T-cell (primary cell): ENCODE measurements at regions not wholly inside any gene's neighbourhood (a gene's known extent, or its start where the extent isn't known, plus 50 kb on each side); places are given as distances from the start of the nearest gene placed in this dataset.

Experiments used
- ATAC-seq, 4 experiments: fragments of 200-7000 bp in 3 of 4; fragments of 150-1000 bp in 1 of 4; cut with Tn5 transposase; replicated peaks in 1 of 4; 1 replicate in 3 of 4; 2 replicates in 1 of 4; pipeline ENCODE4 v1.10.0; 2021; ENCODE audit warnings: moderate library complexity in 3 of 4, mild to moderate bottlenecking in 2 of 4, moderate number of reproducible peaks in 1 of 4
- CTCF ChIA-PET, 2 donors: fragments of 300-600 bp; sonication (Branson Sonifier 250); formaldehyde crosslinking; loops; one replicate each; lab custom pipeline; 2022; ENCODE audit warnings: antibody characterized with exemption in 2 of 2; lab: Charles Lee
- POLR2A ChIA-PET, 2 donors: fragments of 300-600 bp; sonication (Branson Sonifier 250); formaldehyde crosslinking; loops; one replicate each; lab custom pipeline; 2022; ENCODE audit warnings: antibody characterized with exemption in 2 of 2; lab: Charles Lee
- DNase-seq, 35 experiments: peaks; one replicate each; pipeline versions ENCODE4 v3.0.0 to v3.0.0-alpha.2; 2013 to 2023
- H3K27ac ChIP-seq: one replicate; pipeline ENCODE4 v1.5.1; 2013; ENCODE audit warnings: low read length
- H3K27me3 ChIP-seq, 2 experiments: replicated peaks in 1 of 2; 1 replicate in 1 of 2; 2 replicates in 1 of 2; pipeline versions ENCODE4 v1.6.1 to v1.7.0; 2013; ENCODE audit warnings: low read length in 1 of 2, mixed read lengths in 1 of 2; ENCODE audit not compliant: control insufficient read depth in 2 of 2, insufficient read depth in 2 of 2; ENCODE audit errors: extremely low read depth in 1 of 2
- H3K36me3 ChIP-seq, 2 donors: 1 replicate in 1 of 2; 2 replicates in 1 of 2; pipeline versions ENCODE4 v1.6.1 to v1.7.0; 2013; ENCODE audit warnings: low read length in 1 of 2; ENCODE audit not compliant: control insufficient read depth in 2 of 2, insufficient read depth in 1 of 2; ENCODE audit errors: extremely low read depth in 1 of 2
- H3K4me1 ChIP-seq, 2 experiments: 1 replicate in 1 of 2; 2 replicates in 1 of 2; pipeline versions ENCODE4 v1.6.1 to v1.7.0; 2013; ENCODE audit warnings: low read length in 2 of 2, mixed read lengths in 1 of 2; ENCODE audit not compliant: insufficient read depth in 2 of 2, control insufficient read depth in 1 of 2; ENCODE audit errors: extremely low read depth in 1 of 2
- H3K4me3 ChIP-seq, 2 donors: 1 replicate in 1 of 2; 2 replicates in 1 of 2; pipeline versions ENCODE4 v1.5.1 to v1.7.0; 2013; ENCODE audit warnings: mild to moderate bottlenecking in 2 of 2, low read length in 1 of 2, moderate library complexity in 1 of 2; ENCODE audit not compliant: control insufficient read depth in 1 of 2; ENCODE audit errors: extremely low read depth in 1 of 2
- H3K9me3 ChIP-seq: 2 replicates; pipeline ENCODE4 v1.7.0; 2013
- H3K27ac Mint-ChIP-seq, 2 donors: one replicate each; pipeline ENCODE4 v1.8.0; 2020 to 2021; ENCODE audit warnings: mild to moderate bottlenecking in 2 of 2, mixed read lengths in 2 of 2
- H3K27me3 Mint-ChIP-seq, 2 donors: one replicate each; pipeline ENCODE4 v1.8.0; 2021 to 2022; ENCODE audit warnings: mixed read lengths in 2 of 2
- H3K36me3 Mint-ChIP-seq: one replicate; pipeline ENCODE4 v1.8.0; 2021; ENCODE audit warnings: mixed read lengths
- H3K4me1 Mint-ChIP-seq, 3 donors: one replicate each; pipeline ENCODE4 v1.8.0; 2020 to 2022; ENCODE audit warnings: mixed read lengths in 3 of 3, mild to moderate bottlenecking in 1 of 3
- H3K4me3 Mint-ChIP-seq, 3 donors: one replicate each; pipeline ENCODE4 v1.8.0; 2020 to 2022; ENCODE audit warnings: mild to moderate bottlenecking in 3 of 3, mixed read lengths in 3 of 3, moderate library complexity in 3 of 3
- H3K9me3 Mint-ChIP-seq, 3 donors: one replicate each; pipeline ENCODE4 v1.8.0; 2020 to 2022; ENCODE audit warnings: mixed read lengths in 3 of 3
- WGBS: methylation state at CpG from one replicate; pipeline ENCODE4 v1.1.5; 2013; ENCODE audit warnings: missing lambda C conversion rate; ENCODE audit not compliant: insufficient coverage; 5-methylcytosine and 5-hydroxymethylcytosine counted together

DNA sequence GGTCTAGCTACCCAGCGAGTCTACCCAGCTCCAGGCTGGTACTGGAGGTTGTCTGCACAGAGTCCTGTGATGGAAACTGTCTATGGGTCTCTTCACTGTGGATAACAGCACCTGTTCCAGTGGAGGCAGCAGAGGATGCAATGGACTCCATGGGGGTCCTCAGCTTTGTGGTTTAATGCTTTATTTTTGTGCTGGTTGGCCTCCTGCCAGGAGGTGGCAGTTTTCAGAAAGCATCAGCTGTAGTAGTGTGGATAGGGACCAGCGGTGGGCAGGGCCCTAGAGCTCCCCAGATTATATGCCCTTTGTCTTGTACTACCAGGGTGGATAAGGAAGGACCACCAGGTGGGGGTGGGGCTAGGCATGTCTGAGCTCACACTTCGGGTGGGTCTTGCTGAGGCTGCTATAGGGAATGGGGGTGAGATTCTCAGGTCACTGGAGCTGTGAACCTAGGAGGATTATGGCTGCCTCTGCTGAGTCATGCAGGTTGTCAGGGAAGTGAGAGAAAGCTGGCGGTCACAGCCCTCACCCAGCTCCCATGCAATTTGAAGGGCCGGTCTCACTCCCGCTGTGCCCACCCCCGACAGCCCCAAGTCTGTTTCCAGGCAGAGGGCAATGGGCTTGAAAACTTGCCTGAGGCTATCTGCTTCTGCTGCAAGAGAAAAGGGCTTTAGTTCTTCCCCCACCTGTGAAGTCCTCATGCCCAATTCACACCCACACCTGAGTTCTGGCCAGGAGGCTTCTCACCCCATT, 397.1 kb downstream of the TLE1 start:
- no peak overlapping the region for H3K4me3 ChIP-seq
- H3K27me3 ChIP-seq: no peaks in the 10 kb centered on the region
- Mint-ChIP-seq H3K27me3 (no peaks in the 10 kb centered on the region), H3K4me3 (no peak overlapping the region), H3K36me3 (no peaks in the 10 kb centered on the region), H3K4me1 (no peaks in the 10 kb centered on the region), H3K9me3 (peaks cover 14 to 37% (median 19%) of the 10 kb centered on the region in 3 donors), H3K27ac (no peak overlapping the region)
- 89% methylated on average over 7 of the region's 7 CpGs for WGBS
- H3K36me3 ChIP-seq: no peaks in the 10 kb centered on the region
- H3K9me3 ChIP-seq: no peaks in the 10 kb centered on the region
- ATAC-seq (no peak), DNase-seq (no peak)
- ChIA-PET POLR2A (no interaction called here), CTCF (no interaction called here)
- no peak overlapping the region for H3K27ac ChIP-seq
- no peaks in the 10 kb centered on the region for H3K4me1 ChIP-seq

DNA sequence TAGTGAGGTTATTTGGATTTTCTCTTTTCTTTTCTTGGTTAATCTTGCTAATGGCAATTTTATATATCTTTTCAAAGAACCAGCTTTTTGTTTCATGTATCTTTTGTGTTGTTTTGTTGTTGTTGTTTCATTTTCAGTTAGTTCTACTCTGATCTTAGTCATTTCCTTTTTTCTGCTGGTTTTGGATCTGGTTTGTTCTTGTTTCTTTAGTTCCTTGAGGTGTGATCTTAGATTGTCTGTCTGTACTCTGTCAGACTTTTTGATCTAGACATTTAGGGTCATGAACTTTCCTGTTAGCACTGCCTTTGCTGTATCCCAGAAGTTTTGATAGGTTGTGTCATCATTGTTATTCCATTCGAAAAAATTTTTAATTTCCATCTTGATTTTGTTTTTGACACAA, 399.7 kb downstream of the TLE1 start:
- Histone ChIP-seq H3K4me1 (no peaks in the 10 kb centered on the region), H3K4me3 (no peak overlapping the region), H3K27me3 (no peaks in the 10 kb centered on the region), H3K36me3 (no peaks in the 10 kb centered on the region), H3K27ac (no peak overlapping the region), H3K9me3 (no peaks in the 10 kb centered on the region)
- Mint-ChIP-seq H3K27ac (no peak overlapping the region), H3K4me3 (no peak overlapping the region), H3K4me1 (no peaks in the 10 kb centered on the region), H3K9me3 (peaks cover 21 to 50% (median 22%) of the 10 kb centered on the region in 3 donors), H3K36me3 (no peaks in the 10 kb centered on the region), H3K27me3 (no peaks in the 10 kb centered on the region)
- CTCF ChIA-PET: no interaction called here
- ATAC-seq (no peak), DNase-seq (no peak)
- POLR2A ChIA-PET: no interaction called here
- WGBS: no CpG with 5 or more reads among the region's 1 CpG

DNA sequence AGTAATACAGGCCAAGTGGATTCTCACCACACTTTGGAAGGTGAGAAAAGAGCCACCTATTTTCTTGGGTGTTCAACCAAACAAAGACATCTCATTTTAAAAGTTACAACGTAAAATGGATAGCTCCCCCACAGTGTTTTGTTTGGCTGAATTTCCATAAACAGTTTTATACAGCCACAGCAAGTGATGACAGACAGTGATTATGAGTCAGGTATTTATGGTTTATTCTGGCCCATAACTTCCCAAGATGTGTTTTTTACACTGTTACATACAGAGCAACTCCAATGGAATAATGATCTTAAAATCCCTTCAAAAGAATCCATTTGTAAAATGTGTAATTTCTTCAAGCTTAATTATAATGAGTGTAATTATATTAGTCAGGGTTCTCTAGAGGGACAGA, 421.3 kb downstream of the TLE1 start:
- no peaks in the 10 kb centered on the region for H3K4me1 ChIP-seq
- H3K9me3 ChIP-seq: no peaks in the 10 kb centered on the region
- DNase-seq (no peak), ATAC-seq (no peak)
- H3K36me3 ChIP-seq: no peaks in the 10 kb centered on the region
- H3K36me3 Mint-ChIP-seq: no peaks in the 10 kb centered on the region
- no peak overlapping the region for H3K4me3 Mint-ChIP-seq
- no peak overlapping the region for H3K4me3 ChIP-seq
- H3K27ac Mint-ChIP-seq: no peak overlapping the region
- H3K27me3 Mint-ChIP-seq: no peaks in the 10 kb centered on the region
- ChIA-PET CTCF (no interaction called here), POLR2A (no interaction called here)
- peaks cover 3 to 20% (median 8%) of the 10 kb centered on the region in 3 donors for H3K9me3 Mint-ChIP-seq
- no peaks in the 10 kb centered on the region for H3K27me3 ChIP-seq
- H3K4me1 Mint-ChIP-seq: no peaks in the 10 kb centered on the region
- WGBS: no CpG with 5 or more reads among the region's 1 CpG
- H3K27ac ChIP-seq: no peak overlapping the region

GRCh38 chr9:81266674-81267073, 422.7 kb downstream of the TLE1 start:
- ChIA-PET CTCF (no interaction called here), POLR2A (no interaction called here)
- ATAC-seq: no peak
- no peak for DNase-seq
- Mint-ChIP-seq H3K36me3 (no peaks in the 10 kb centered on the region), H3K9me3 (peaks cover 3 to 20% (median 8%) of the 10 kb centered on the region in 3 donors), H3K27me3 (no peaks in the 10 kb centered on the region), H3K4me1 (no peaks in the 10 kb centered on the region), H3K27ac (no peak overlapping the region), H3K4me3 (no peak overlapping the region)
- H3K4me3 ChIP-seq: no peak overlapping the region
- no peaks in the 10 kb centered on the region for H3K27me3 ChIP-seq
- H3K9me3 ChIP-seq: no peaks in the 10 kb centered on the region
- H3K27ac ChIP-seq: no peak overlapping the region
- H3K36me3 ChIP-seq: no peaks in the 10 kb centered on the region
- no peaks in the 10 kb centered on the region for H3K4me1 ChIP-seq

DNA sequence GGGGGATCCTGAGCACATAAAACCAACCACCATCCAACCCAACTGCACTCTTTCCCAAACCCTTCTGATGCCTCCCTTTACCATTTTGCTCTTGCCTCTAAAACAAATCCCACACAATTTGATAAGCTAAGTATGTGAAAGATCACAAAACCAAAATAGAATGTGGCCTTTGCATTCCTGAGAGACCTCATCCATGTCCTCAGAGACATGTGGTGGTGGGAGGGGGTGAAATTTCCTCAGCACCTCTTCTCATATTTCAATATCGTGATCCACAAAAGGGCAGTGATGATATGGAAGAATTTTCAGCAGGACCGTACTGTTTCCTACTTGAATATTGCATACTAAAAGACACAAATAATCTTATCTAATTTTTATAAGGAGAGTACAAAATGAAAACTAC, 423.3 kb downstream of the TLE1 start:
- CTCF ChIA-PET: no interaction called here
- WGBS: no CpG with 5 or more reads among the region's 2 CpGs
- POLR2A ChIA-PET: no interaction called here
- no peak for DNase-seq
- peaks cover 3 to 20% (median 12%) of the 10 kb centered on the region in 3 donors for H3K9me3 Mint-ChIP-seq
- no peak overlapping the region for H3K4me3 Mint-ChIP-seq
- H3K4me1 Mint-ChIP-seq: no peaks in the 10 kb centered on the region
- H3K36me3 Mint-ChIP-seq: no peaks in the 10 kb centered on the region
- no peaks in the 10 kb centered on the region for H3K27me3 Mint-ChIP-seq
- Histone ChIP-seq H3K9me3 (no peaks in the 10 kb centered on the region), H3K4me1 (no peaks in the 10 kb centered on the region), H3K4me3 (no peak overlapping the region), H3K36me3 (no peaks in the 10 kb centered on the region), H3K27me3 (no peaks in the 10 kb centered on the region), H3K27ac (no peak overlapping the region)
- ATAC-seq: no peak
- H3K27ac Mint-ChIP-seq: no peak overlapping the region

GRCh38 chr9:81264516-81264915, 424.8 kb downstream of the TLE1 start:
- Histone ChIP-seq H3K4me1 (no peaks in the 10 kb centered on the region), H3K27me3 (no peaks in the 10 kb centered on the region), H3K9me3 (no peaks in the 10 kb centered on the region), H3K27ac (no peak overlapping the region), H3K4me3 (no peak overlapping the region), H3K36me3 (no peaks in the 10 kb centered on the region)
- Mint-ChIP-seq H3K4me3 (no peak overlapping the region), H3K27me3 (no peaks in the 10 kb centered on the region), H3K9me3 (peaks cover 3 to 20% (median 16%) of the 10 kb centered on the region in 3 donors), H3K27ac (no peak overlapping the region), H3K4me1 (no peaks in the 10 kb centered on the region), H3K36me3 (no peaks in the 10 kb centered on the region)
- ChIA-PET POLR2A (no interaction called here), CTCF (interaction anchor here in 1 of 2 donors (0.5 kb wide), 1 partner anchor 47 kb away, joined by 3 read pairs; no protein-coding TSS in a partner anchor)
- 83% methylated on average over 4 of the region's 5 CpGs for WGBS
- DNase-seq: no peak
- ATAC-seq: no peak

DNA sequence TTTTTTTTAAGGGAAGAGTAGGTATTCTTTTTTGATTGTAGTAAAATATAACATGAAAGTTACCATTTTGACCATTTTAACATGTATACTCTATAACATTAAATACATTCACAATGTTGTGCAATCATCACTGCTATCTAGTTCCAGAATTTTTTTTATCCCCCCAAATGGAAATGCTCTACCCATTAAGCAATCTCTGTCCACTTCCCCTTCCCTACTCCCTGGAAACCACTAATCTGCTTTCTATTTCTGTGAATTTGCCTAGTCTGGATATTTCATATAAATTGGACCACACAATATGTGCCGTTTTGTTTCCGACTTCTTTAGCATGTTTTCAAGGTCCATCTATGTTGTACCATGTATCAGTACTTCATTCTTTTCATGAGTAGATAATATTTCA, 429.5 kb downstream of the TLE1 start:
- Mint-ChIP-seq H3K4me3 (no peak overlapping the region), H3K27me3 (no peaks in the 10 kb centered on the region), H3K4me1 (no peaks in the 10 kb centered on the region), H3K36me3 (no peaks in the 10 kb centered on the region), H3K9me3 (peaks cover 3 to 17% (median 9%) of the 10 kb centered on the region in 3 donors), H3K27ac (no peak overlapping the region)
- DNase-seq: no peak
- ChIA-PET CTCF (no interaction called here), POLR2A (no interaction called here)
- H3K27me3 ChIP-seq: no peaks in the 10 kb centered on the region
- no peak overlapping the region for H3K27ac ChIP-seq
- H3K4me1 ChIP-seq: no peaks in the 10 kb centered on the region
- no peak overlapping the region for H3K4me3 ChIP-seq
- H3K9me3 ChIP-seq: no peaks in the 10 kb centered on the region
- no peak for ATAC-seq
- H3K36me3 ChIP-seq: no peaks in the 10 kb centered on the region
- no CpG with 5 or more reads among the region's 2 CpGs for WGBS
